Right lobe of liver (tissue), 6 donors: ENCODE measurements at regions not wholly inside any gene's neighbourhood (a gene's known extent, or its start where the extent isn't known, plus 50 kb on each side); places are given as distances from the start of the nearest gene placed in this dataset.
A peak's percentile ranks its signal among the peaks of the same experiment; 100 is the strongest.
"Not testable (repeated sequence)": the region's sequence is repeated elsewhere in the genome, so short reads cannot be mapped to it uniquely, and the experiment has no call there.

Experiments used
- ATAC-seq, 4 donors: fragments of 200-7000 bp; cut with Tn5 transposase; one replicate each; pipeline ENCODE4 v1.9.1; 2020; ENCODE audit warnings: mild to moderate bottlenecking in 4 of 4, moderate library complexity in 4 of 4
- DNase-seq, 3 donors: peaks; one replicate each; pipeline ENCODE4 v3.0.0-alpha.2; 2020
- H3K27ac ChIP-seq, 3 donors: fragments of 200-600 bp; one replicate each; pipeline ENCODE4 v1.8.0; 2022
- H3K27me3 ChIP-seq, 2 donors: fragments of 200-600 bp; one replicate each; pipeline ENCODE4 v1.8.0; 2022
- H3K36me3 ChIP-seq, 4 donors: fragments of 200-600 bp; sonication (generic) in 1 of 4; one replicate each; pipeline versions ENCODE4 v1.5.1 to v1.8.0; 2017 to 2022; ENCODE audit warnings: control low read depth in 1 of 4
- H3K4me1 ChIP-seq, 4 donors: fragments of 200-600 bp; sonication (generic) in 1 of 4; one replicate each; pipeline versions ENCODE4 v1.5.1 to v1.8.0; 2017 to 2022; ENCODE audit warnings: control low read depth in 1 of 4
- H3K4me3 ChIP-seq, 3 donors: fragments of 200-600 bp; one replicate each; pipeline ENCODE4 v1.8.0; 2022
- H3K9me3 ChIP-seq, 4 donors: fragments of 200-600 bp; sonication (generic) in 1 of 4; one replicate each; pipeline versions ENCODE4 v1.5.1 to v1.8.0; 2017 to 2022; ENCODE audit warnings: control low read depth in 1 of 4
- CTCF ChIP-seq, 4 donors: fragments of 200-600 bp in 3 of 4; fragments of 450-650 bp in 1 of 4; IDR thresholded peaks; one replicate each; pipeline versions ENCODE4 v1.5.1 to v1.8.0; 2016 to 2022; ENCODE audit warnings: antibody characterized with exemption in 4 of 4, mild to moderate bottlenecking in 2 of 4
- POLR2A ChIP-seq: fragments of 450-650 bp; IDR thresholded peaks from one replicate; pipeline ENCODE4 v1.6.1; 2017; ENCODE audit warnings: antibody characterized with exemption, mild to moderate bottlenecking
- WGBS: methylation state at CpG from one replicate; pipeline ENCODE4 v1.1.6; 2018; ENCODE audit warnings: low coverage, low lambda C conversion rate; ENCODE audit not compliant: insufficient coverage; ENCODE audit errors: missing lambda C conversion rate; 5-methylcytosine and 5-hydroxymethylcytosine counted together
- intact Hi-C, 2 donors: fragments of 100-400 bp; cut with DNase I; formaldehyde crosslinking; loops; one replicate each; pipeline versions ENCODE4 v1.11.2 to v1.14.1; 2022
- donor health status: DM: no; HTN: yes; CAD: no.
- donor health status: DM: no; HTN: no; CAD: no.
- donor health status: DM: no; HTN: no; CAD: no.
- donor health status: DM: no; HTN: yes; CAD: no.
- donor health status: DM: no; HTN: yes; CAD: no.

GRCh38 chr13:44312834-44313551 is 60.6 kb upstream of the SERP2 start:
- ATAC-seq (peak in 2 of 4 donors; percentile 69 to 82), DNase-seq (no peak)
- intact Hi-C loops = no loop called here
- Histone ChIP-seq H3K4me3 (no peak overlapping the region), H3K27me3 (no peaks in the 10 kb centered on the region), H3K36me3 (no peaks in the 10 kb centered on the region), H3K4me1 (peaks cover 0 to 3% (median 0%) of the 10 kb centered on the region in 4 donors), H3K9me3 (no peaks in the 10 kb centered on the region), H3K27ac (peak overlapping the region in 1 of 3 donors; percentile 47)
- WGBS = 71% methylated on average over 2 of the region's 2 CpGs
- TF ChIP-seq POLR2A (no peak), CTCF (IDR thresholded peaks at IDR 0.05) (no peak)

DNA sequence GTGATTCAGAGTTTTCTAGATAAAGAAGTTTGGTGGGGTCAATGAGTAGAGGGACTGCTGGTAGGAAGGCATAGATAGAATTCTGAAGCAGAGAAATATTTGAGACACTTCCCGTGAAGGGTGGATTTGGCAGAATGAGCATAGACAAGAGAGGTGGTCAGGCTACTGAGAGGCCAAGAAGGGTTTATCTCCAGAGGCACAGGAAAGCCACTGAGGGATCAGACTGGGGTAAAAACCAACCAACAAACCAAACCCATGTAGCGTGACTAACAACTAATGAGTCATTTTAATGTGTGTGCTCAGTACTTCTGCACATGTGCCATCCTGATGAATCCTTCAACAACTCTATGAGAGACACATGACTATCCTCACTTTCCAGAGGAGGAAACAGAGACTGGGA is 60.0 kb upstream of the SERP2 start:
- TF ChIP-seq POLR2A (no peak), CTCF (IDR thresholded peaks at IDR 0.05) (no peak)

DNA sequence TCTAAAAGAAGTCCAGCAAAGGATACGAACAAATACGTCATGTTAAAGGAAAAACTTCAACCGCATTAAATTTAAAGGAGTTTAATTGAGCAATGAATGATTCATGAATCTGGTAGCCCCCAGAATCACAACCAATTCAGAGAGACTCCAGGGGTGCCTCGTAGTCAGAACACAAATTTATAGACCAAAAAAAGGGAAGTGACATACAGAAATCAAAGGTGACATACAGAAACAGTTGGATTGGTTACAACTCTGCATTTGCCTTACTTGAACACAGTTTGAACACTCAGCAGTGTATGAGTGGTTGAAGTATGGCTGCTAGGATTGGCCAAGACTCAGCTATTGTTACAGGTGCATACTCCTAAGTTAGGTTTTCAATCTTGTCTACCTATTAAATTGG is 59.5 kb upstream of the SERP2 start:
- WGBS = 71% methylated on average over 4 of the region's 4 CpGs
- H3K9me3 ChIP-seq, H3K27me3 ChIP-seq, H3K4me1 ChIP-seq, H3K36me3 ChIP-seq, ATAC-seq, DNase-seq, H3K27ac ChIP-seq, intact Hi-C loops, H3K4me3 ChIP-seq: not testable (repeated sequence)

More for the DNA sequence above, 60.0 kb upstream of the SERP2 start:
- Histone ChIP-seq H3K4me1 (peaks cover 0 to 3% (median 0%) of the 10 kb centered on the region in 4 donors), H3K9me3 (no peaks in the 10 kb centered on the region), H3K4me3 (no peak overlapping the region), H3K27me3 (no peaks in the 10 kb centered on the region), H3K27ac (peak overlapping the region in 1 of 3 donors; percentile 47), H3K36me3 (no peaks in the 10 kb centered on the region)
- ATAC-seq (peak in 1 of 4 donors; percentile 50), DNase-seq (no peak)
- 80% methylated on average over 1 of the region's 2 CpGs for WGBS
- intact Hi-C loops = no loop called here

- intact Hi-C loops = no loop called here
- no peak for TF ChIP-seq CTCF (IDR thresholded peaks at IDR 0.05)
- no peak for TF ChIP-seq POLR2A
- peaks cover 0 to 3% (median 0%) of the 10 kb centered on the region in 4 donors for H3K4me1 ChIP-seq
- H3K36me3 ChIP-seq = no peaks in the 10 kb centered on the region
- DNase-seq = no peak
- H3K9me3 ChIP-seq = no peaks in the 10 kb centered on the region
- 50% methylated on average over 2 of the region's 5 CpGs for WGBS
- no peak overlapping the region for H3K4me3 ChIP-seq
- H3K27me3 ChIP-seq = no peaks in the 10 kb centered on the region
- H3K27ac ChIP-seq = no peak overlapping the region
- no peak for ATAC-seq
These were observed 55.9 kb upstream of the SERP2 start for GRCh38 chr13:44317752-44318151.

GRCh38 chr13:44318161-44318560 is 55.5 kb upstream of the SERP2 start:
- Histone ChIP-seq H3K27ac (no peak overlapping the region), H3K36me3 (no peaks in the 10 kb centered on the region), H3K9me3 (no peaks in the 10 kb centered on the region), H3K4me3 (no peak overlapping the region), H3K4me1 (peaks cover 0 to 3% (median under 1%) of the 10 kb centered on the region in 4 donors), H3K27me3 (no peaks in the 10 kb centered on the region)
- no peak for ATAC-seq
- DNase-seq = no peak
- TF ChIP-seq POLR2A = no peak
- no peak for TF ChIP-seq CTCF (IDR thresholded peaks at IDR 0.05)
- intact Hi-C loops = no loop called here
- 78% methylated on average over 1 of the region's 3 CpGs for WGBS
